22Rv1 (cell line): ENCODE measurements at regions not wholly inside any gene's neighbourhood (a gene's known extent, or its start where the extent isn't known, plus 50 kb on each side); places are given as distances from the start of the nearest gene placed in this dataset.

ENCODE experiments used
- CTCF ChIP-seq: fragments of 450-650 bp; IDR thresholded peaks from 2 replicates; pipeline ENCODE4 v1.5.1; 2017; ENCODE audit warnings: mild to moderate bottlenecking
- ZFX ChIP-seq: fragments of 450-650 bp; IDR thresholded peaks from 2 replicates; pipeline ENCODE4 v1.6.1; 2017; ENCODE audit warnings: antibody characterized with exemption, borderline replicate concordance

GRCh38 chr17:70581459-70581858 is 412.1 kb downstream of the KCNJ2 start:
- no peak for TF ChIP-seq CTCF
- TF ChIP-seq ZFX: no peak
